NCI-H1417 (cell line): ENCODE measurements at regions not wholly inside any gene's neighbourhood (a gene's known extent, or its start where the extent isn't known, plus 50 kb on each side); places are given as distances from the start of the nearest gene placed in this dataset.

Experiments used
- DNase-seq, 3 experiments: peaks; one replicate each; lab custom pipeline; 2025; lab: John Stamatoyannopoulos, UW

DNA sequence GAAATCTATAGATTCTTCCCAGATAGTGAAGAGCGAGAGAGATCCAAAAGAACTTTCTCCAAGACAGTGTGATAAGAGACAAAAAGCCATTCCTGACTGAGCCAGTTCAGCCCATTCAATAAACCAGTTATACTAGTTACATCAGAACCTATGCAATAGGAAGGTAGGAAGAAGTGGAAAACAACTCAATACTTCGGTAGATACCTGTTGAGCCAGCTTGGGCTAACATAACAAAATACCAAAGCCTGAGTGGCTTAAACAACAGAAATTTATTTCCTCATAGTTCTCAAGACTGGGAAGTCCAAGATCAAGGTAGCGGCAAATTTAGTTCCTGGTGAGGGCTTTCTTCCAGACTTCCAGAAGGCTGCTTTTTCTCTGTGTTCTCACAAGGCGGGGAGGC is 214.5 kb upstream of the GRAMD2B start:
- DNase-seq = no peak

DNA sequence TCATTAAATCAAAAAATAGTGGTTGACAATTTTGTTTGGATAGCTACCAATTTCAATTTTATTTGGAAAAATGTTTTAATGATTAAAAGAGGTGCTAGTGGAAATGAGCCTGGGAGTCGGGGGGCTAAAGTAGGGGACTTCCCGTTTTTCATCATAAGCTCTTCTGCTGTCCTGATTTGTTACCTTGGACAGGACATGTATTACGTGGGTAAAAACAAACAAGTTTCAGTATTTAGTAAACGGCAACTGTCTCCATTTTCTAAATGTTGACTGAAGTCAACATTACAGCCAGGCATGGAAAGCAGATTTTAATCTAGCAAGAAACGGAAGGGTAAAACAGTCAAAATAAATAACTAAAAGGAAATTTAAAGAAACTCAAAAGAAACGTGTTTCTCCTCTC is 212.3 kb upstream of the GRAMD2B start:
- no peak for DNase-seq

DNA sequence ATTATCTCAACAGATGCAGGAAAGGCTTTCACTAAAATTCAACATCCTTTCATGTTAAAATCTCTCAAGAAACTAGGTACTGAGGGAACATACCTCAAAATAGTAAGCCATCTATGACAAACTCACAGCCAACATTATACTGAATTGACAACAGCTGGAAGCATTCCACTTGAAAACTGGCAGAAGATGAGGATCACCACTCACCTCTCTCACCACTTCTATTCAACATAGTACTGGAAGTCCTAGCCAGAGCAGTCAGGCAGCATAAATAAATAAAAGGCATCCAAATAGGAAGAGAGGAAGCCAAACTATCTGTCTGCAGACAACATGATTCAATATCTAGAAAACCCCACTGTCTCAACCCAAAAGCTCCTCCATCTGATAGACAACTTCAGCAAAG is 203.6 kb upstream of the GRAMD2B start:
- no peak for DNase-seq

DNA sequence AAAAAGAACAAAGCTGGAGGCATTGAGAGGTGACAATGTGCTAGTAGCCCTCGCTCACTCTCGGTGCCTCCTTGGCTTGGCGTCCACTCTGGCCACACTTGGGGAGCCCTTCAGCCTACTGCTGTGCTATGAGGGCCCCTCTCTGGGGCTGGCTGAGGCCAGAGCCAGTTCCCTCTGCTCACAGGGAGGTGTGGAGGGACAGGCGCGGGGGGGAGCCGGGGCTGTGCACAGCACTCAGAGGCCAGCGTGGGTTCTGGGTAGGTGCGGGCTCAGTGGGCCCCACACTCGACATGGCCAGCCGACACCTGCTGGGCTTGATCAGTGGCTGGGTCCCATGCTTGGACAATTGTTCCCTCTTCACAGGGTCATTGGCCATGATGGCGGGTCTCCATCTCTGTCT is 202.5 kb upstream of the GRAMD2B start:
- DNase-seq = no peak

DNA sequence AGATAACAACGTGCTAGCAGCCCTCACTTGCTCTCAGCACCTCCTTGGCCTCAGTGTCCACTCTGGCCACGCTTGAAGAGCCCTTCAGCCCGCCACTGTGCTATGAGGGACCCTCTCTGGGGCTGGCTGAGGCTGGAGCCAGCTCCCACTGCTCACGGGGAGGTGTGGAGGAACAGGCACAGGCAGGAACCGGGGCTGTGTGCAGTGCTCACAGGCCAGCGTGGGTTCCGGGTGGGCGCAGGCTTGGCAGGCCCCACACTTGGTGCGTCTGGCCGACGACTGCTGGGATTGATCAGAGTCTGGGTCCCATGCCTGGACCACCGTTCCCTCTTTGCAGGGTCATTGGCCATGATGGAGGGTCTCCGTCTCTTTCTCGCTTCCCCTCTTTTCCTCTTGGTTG is 194.3 kb upstream of the GRAMD2B start:
- DNase-seq = no peak

DNA sequence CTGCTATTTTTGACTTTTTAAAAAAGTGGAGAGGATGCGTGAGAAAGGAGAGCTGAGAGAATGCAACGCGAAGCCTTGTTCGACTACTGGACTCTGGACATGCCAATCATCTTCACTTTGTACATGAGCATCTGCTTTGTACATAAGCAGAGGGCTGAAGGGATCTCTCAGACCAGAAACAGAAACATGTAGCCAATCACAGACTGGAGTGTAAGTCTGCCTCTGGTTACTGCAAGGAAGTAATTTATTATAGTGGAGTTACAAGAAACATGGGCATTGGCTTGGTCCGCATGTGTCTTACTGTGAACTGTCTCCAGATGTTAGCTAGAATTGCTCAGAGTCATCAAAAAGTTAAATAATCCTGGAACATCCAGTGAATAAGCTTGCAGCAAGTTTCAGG is 190.0 kb upstream of the GRAMD2B start:
- no peak for DNase-seq

DNA sequence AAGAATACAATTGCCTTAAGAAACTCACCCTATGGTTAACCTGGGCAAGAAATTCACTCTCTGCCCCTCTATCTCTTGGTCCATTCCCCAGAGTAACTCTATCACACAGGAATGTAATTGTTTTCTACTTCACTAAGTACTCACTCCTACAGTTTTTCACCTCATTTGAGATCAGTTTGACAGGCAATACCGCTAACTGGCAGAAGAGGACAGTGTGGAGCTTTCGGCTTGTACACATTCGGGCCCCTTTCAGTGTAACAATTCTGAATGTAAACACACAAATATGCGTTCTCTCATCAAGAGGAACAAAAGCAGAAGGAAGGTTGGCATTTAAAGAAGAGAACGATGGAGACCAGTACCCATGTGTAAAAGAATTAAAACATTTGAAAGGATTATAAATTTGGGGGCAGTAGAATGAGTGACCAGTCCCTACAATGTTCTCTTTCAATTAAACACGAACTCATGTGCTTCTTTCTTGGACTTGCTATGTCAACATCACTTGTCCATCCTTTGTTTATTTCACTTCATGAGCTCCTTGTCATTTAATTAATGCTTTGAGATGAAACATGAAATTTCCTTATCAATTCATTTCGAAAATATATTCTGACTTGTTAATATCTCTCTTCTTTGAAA is 188.5 kb upstream of the GRAMD2B start:
- DNase-seq = peak in 1 of 3 experiments; percentile 2

DNA sequence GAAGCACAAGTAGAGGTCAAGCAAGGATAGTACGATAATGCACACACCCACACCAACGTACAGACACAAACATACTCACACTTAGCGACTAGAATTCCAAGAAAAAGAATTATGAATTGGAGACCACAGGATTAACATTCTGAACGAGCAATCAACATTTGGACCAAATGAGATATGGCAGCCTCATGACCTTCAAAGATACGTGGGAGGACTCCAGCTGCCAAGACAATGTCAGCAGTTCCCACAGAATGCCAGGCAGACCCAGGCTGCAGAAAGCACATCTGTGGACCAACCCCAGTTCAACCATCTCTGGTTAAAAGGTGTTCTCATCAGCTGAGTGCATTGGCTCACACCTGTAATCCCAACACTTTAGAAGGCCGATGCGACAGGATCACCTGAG is 187.6 kb upstream of the GRAMD2B start:
- no peak for DNase-seq

DNA sequence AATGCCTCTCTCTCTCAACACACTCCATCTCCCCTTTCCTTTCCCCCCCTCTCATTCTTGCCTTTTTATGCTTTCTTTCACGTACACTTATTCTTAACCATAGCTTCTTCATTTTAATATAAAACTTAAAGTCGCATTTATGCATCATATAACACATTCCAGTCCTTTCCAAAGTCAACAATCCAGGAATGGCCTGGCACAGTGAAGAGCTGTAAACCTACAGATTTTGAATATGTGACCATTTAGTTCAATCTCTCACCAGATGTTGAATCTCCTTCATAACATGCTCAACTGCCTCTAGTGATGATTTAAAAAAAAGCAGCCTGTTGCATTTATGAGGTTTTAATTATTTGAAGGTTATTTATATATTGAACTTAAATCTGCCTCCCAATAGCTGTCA is 186.2 kb upstream of the GRAMD2B start:
- DNase-seq = no peak

DNA sequence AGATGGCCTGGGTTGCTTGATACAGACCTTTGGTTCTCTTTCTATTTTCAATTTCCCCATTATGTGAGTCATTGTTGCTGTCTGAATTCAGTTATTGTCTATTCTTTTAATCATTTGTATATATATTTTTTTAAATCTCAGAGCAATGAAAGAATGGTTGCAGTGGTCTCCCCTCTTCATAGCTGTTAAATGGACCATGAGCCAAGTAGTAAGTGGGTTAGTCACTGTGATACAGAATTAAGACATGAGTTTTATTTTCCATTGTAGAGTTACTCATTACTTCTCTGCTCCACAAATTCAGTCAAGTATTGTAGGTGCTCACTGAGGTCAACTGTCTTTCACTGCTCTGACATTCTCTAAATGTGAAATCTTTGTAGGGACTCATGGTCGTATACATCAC is 174.6 kb upstream of the GRAMD2B start:
- no peak for DNase-seq

DNA sequence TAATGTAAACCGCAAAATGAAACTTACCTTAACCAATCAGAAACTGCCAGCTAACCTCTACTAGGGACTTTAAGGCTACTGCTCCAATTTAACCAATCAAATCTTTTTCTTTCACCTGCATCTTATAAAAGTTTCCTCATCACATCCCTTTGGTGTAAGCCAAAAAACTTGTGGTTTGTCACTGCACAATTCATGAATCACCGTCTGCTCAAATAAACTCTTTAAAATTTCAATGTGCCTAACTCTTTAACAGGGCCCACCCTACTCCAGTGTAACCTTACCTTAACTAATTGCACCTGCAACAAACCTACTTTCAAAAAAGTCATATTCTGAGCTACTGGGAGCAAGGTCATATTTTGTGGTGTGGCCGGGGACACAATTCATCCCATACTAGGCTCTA is 172.2 kb upstream of the GRAMD2B start:
- DNase-seq = no peak

DNA sequence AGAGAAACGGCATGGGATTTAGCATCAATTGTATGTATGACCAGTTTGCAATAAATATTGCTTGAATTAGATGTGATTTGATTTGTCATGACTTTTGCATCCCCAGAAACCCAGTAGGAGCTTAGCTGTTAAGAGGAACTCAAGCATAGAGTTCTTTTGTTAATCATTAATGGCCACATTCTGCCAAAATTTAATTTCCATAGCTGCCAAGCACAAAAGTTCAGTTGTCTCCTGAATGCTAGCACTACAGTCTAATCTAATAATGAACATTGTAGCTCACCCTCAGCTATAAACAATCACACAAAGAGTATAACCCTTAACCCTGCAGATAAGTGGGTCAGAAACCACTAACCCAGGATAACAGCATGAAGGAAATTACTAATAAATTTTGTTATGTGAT is 169.8 kb upstream of the GRAMD2B start:
- DNase-seq = no peak

DNA sequence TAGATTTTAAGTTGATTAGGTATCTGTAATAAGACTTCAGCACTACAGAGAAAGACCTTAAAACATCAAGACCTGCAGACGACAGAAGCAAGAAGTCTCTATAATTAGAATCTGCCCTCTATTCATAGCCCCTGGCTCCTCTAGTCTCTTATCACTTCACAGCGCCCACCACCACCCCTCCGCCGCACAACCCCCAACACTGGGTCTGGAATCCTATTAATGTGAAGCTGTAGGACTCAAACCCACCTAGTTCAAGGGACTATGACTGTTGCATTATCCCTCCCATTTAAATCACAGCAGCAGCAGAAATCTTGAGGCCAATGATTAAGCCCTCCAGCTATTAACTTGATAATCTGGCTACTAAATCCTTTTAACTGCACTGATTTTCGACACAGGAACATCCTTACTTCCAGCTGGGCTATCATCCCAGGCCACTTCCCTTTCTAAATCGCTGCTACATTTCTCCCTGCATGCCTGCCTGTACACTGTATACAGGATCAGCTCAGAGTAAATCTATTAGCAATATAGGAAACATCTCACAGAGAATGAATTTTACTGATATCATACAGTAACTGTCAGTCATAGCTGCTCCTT is 159.5 kb upstream of the GRAMD2B start:
- DNase-seq = no peak

DNA sequence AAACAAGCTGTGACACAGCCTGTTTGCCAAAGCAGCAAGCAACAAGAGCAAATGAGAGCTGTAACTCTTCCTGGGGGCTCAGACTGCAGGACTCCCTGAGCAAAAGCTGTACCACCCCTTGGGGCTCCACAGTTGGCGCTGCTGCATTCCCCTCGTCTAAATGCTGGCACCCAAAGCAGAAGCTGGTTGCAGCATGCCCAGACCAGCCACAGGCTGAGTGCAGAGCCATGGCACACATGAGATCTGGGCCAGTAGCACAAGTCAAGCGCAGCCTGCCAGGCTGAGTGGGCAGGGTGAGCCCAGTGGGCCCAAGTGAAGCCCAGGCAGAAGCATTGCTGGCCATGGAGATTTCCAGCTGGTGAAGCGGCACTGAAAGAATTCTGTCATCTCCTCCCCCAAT is 157.3 kb upstream of the GRAMD2B start:
- no peak for DNase-seq

DNA sequence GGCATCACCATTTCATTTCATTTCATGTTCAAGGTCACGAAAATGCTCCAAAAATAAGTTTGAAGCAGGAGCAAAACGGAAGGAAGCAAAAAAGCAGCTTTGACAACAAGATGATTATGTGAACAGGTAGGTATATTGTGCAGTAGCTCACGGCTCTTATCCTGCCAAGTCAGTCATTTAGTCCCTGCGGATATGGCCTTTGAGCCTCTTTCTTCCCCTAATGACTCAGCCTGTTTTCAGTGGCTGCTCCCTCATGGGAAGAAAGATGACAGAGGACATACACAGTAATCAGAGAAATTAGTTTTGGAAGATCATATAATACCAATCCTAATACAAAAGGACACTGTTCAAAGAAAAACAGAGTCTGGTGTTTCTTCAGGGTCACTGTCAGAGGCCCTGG is 155.8 kb upstream of the GRAMD2B start:
- no peak for DNase-seq

DNA sequence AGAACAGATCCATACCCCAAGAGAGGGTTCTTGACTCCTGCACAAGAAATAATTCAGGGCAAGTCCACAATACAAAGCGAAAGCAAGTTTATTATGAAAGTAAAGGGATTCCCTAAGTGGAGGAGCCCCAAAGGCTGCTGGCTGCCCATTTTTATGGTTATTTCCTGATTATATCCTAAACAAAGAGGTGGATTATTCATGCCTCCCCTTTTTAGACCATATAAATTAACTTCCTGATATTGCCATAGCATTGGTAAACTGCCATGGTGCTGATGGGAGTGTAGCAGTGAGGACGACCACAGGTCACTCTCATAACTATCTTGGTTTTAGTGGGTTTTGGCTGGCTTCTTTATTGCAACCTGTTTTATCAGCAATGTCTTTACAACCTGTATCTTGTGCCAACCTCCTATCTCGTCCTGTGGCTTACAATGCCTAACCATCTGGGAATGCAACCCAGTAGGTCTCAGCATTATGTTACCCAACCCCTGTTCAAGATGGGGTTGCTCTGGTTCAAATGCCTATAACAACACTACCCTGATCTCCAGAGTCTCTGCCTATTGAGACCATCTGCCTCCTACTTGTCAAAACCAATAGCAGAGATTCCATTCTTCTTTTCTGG is 154.4 kb upstream of the GRAMD2B start:
- no peak for DNase-seq

DNA sequence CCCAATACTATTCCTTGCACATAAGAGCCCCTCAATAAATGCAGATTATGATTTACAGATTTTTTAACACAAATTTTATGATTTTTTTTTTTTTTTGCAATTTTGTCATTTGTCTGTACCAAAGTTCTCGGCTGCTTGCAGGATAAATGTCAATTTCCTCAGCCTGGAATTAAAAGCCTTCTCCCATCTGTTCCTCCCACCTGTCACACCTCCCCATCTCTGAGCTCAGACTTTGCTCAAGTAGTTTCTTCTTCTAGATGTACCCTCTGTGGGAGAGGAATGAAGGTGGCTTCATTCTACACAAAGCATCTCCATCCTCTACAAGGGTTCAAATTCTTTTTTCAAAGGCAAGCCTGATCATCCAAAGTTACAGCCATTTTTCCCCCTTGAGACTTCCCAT is 153.7 kb upstream of the GRAMD2B start:
- no peak for DNase-seq

DNA sequence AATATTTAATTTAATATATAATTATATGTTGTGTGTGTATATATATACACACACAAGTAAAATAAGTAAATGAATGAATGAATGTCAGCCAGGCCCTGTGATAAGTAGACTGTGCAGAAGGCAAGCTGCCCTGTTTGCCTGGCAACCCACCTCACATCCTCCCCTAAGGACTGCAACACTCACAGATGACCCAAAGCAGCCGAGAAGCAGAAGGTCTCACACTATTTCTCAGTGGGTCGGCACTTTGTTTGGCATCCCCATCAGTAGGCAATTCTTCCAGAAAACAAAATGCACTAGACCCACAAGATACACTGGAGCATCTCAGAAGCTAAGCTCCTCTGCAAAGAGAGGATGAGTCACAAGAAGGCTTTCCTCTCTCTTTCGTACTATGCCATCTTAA is 152.1 kb upstream of the GRAMD2B start:
- DNase-seq = no peak

DNA sequence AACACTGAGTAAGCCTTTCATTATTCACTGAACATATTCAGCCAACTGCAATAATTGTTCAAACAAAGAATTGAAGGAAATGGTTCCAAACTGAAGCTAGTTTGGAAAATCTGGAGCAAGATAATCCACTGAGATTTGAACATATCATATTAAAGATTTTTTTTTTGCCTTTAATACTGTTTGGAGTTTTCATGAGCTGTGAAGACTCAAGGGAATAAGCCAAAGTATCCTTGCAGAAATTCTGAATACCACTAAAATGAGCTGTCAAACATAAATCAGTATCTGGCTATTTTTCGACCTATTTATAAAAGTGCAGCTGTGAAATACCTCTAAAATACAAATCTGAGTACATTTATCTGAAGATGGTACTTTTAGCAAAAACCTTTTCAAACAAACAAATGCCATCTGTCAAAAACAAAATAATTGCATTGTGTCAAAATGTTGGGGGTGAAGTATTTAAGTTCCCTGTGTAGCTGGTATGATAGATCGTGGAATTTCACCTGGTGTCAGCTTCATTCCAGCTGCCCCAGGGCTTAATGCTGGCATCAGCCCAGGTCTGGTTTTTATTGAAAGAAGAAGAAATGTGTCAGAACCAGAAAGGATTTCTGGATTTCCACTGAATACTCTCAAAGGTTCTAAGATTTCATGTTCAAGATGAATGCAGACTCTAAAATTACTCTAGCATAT is 149.0 kb upstream of the GRAMD2B start:
- peak in 2 of 3 experiments; percentile 14 to 65 for DNase-seq

DNA sequence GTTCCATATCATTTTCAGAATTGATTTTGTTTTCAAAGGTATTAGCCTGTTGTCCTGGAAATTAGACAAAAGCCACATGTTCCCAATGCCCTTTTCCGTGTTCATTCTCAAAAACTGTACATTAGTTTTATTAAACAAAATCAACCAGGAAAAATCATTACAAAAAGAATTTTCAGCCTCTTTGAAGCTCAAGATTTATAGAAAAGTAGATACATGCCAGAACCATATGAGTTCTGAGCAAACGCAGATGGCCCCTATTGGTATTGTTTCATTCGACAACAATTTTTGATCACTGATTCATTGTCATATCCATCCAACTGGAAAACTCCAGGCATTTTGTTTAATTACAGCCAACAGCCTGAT is 148.5 kb upstream of the GRAMD2B start:
- peak in 1 of 3 experiments; percentile 48 for DNase-seq

DNA sequence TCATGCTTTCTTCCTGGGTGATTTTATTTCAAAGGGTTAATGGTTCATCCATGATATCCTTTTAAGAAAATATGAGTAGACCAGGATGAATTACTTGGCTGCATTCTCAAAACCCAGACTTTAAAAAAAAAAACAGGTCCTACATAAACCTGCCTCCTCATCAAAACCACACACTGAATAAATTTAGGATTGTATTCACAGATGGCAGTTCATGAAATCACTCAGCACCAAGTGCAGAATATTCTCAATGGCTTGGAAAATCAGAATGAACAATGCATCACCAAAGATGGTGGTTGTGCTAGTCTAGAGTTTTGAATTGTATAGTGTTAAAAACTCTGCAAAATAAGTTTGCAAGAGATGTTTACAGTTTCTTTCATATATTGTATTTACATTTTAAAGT is 145.4 kb upstream of the GRAMD2B start:
- no peak for DNase-seq

DNA sequence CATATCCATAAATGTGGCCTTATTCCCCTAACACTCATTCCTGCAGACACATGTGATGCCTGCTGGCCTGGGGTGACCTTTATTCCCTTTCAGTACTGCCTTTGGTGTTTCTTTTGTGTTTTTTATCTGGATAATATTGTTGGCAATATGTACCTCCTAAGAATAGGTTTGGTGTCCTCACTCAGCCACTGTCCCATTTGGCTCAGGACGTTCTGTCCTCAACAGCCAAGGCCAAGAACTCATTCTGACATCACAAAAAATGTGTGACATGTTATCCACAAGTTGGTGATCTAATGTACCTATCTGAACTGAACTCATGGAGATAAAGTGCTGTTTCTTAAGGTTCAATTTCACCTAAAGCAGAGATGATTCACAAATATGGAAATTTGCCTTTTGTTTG is 142.9 kb upstream of the GRAMD2B start:
- no peak for DNase-seq

DNA sequence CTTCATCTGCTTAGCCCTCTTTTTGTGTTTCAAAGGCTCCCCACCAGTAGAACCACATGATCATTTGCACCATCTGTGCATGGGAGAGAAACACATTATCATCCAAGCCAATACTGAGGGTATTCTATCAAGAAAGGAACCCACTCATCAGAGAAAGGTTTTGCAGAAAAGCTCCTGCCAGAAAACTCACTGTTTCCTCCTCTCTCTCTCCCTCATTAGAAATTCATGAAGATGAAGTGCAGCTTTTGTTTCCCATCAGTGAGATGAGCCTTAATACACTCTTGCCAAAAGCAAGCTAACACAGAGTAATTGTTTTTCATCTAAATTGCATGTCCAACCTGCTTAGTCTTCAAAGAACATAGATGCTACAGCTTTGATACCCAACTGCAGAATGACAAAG is 142.4 kb upstream of the GRAMD2B start:
- DNase-seq = no peak
